Activated CD4-positive, alpha-beta T cell treated with anti-CD3 and anti-CD28 coated beads, Interleukin-2, amount 10 ng/mL, durations not matched to agents 7 days and 5 days (primary cell): ENCODE measurements at regions not wholly inside any gene's neighbourhood (a gene's known extent, or its start where the extent isn't known, plus 50 kb on each side); places are given as distances from the start of the nearest gene placed in this dataset.
"Not testable (repeated sequence)": the region's sequence is repeated elsewhere in the genome, so short reads cannot be mapped to it uniquely, and the experiment has no call there.

Source experiments
- CTCF ChIA-PET: fragments of 350-600 bp; sonication (Branson Sonifier 250); formaldehyde crosslinking; loops from one replicate; lab custom pipeline; 2021; ENCODE audit warnings: antibody characterized with exemption; lab: Charles Lee
- POLR2A ChIA-PET: fragments of 350-600 bp; sonication (Branson Sonifier 250); formaldehyde crosslinking; loops from one replicate; lab custom pipeline; 2021; ENCODE audit warnings: antibody characterized with exemption; lab: Charles Lee
- DNase-seq: peaks from one replicate; pipeline ENCODE4 v3.0.0-alpha.2; 2020
- H3K27ac Mint-ChIP-seq: one replicate; pipeline ENCODE4 v1.8.0; 2021; ENCODE audit warnings: mild to moderate bottlenecking, moderate library complexity, mixed read lengths
- H3K27me3 Mint-ChIP-seq: one replicate; pipeline ENCODE4 v1.8.0; 2021; ENCODE audit warnings: mixed read lengths
- H3K36me3 Mint-ChIP-seq: one replicate; pipeline ENCODE4 v1.8.0; 2021; ENCODE audit warnings: low read depth, mixed read lengths
- H3K4me1 Mint-ChIP-seq: one replicate; pipeline ENCODE4 v1.8.0; 2021; ENCODE audit warnings: mixed read lengths
- H3K4me3 Mint-ChIP-seq: one replicate; pipeline ENCODE4 v1.8.0; 2021; ENCODE audit warnings: mild to moderate bottlenecking, moderate library complexity, mixed read lengths
- H3K9me3 Mint-ChIP-seq: one replicate; pipeline ENCODE4 v1.8.0; 2021; ENCODE audit warnings: mixed read lengths

DNA sequence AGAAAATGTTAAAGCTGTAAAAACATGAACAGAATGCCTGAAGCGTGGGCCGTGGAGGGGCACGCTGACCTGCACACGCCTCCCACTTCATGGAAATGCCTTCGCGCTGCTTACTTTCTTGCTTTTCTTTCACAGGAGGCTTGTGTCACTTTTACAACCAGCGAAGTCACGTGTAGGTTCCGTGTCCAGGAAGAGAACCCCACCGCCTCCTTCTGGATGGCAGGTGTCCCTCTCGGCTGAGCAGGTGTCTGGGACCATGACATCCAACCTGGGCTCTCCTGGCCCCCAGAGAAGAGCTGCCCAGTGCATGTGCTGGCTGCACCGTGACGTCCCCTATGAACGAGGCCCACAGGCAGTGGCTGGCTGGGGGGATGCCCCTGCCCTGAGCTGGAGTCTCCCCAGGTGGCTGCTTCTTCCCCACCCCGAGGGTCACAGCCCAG, 345.0 kb upstream of the SFSWAP start:
- Mint-ChIP-seq H3K36me3 (no peaks in the 10 kb centered on the region), H3K4me3 (no peak overlapping the region), H3K27me3 (peaks cover 3% of the 10 kb centered on the region), H3K4me1 (no peaks in the 10 kb centered on the region), H3K27ac (no peak overlapping the region), H3K9me3 (no peaks in the 10 kb centered on the region)
- DNase-seq = no peak
- CTCF ChIA-PET = no interaction called here
- POLR2A ChIA-PET = no interaction called here

DNA sequence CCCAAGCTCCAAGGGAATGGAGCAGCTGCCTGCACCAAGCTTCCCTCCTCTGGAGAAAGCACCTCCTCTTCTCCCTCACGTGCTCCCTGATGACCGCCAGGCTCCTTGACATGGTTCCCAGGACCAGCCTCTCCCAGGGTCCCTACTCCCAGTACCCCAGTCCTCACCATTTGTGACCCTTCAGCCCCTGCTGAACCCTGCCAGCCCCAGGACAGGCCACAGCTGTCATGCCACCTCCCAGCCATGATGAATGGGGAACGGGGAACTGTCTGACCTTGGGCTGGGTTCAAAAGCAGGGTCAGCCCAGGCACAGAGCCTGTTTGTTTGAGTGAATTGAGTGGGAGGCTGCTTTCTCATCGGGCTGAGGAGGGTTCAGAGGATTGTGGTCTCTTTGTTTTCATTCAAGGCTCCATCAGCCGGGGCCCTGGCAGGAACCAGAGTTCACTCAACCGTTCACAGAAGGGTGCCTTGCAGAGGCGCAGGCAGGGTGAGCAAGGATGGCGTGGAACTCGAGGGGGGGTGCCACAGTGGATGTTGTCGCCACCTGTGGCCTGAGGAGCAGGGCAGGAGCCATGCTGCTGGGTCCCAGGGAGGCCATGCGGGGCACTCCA, 344.5 kb upstream of the SFSWAP start:
- no peaks in the 10 kb centered on the region for H3K4me1 Mint-ChIP-seq
- H3K9me3 Mint-ChIP-seq = no peaks in the 10 kb centered on the region
- no peaks in the 10 kb centered on the region for H3K36me3 Mint-ChIP-seq
- no peak overlapping the region for H3K27ac Mint-ChIP-seq
- no peak for DNase-seq
- ChIA-PET POLR2A (no interaction called here), CTCF (no interaction called here)
- no peak overlapping the region for H3K4me3 Mint-ChIP-seq
- no peaks in the 10 kb centered on the region for H3K27me3 Mint-ChIP-seq

DNA sequence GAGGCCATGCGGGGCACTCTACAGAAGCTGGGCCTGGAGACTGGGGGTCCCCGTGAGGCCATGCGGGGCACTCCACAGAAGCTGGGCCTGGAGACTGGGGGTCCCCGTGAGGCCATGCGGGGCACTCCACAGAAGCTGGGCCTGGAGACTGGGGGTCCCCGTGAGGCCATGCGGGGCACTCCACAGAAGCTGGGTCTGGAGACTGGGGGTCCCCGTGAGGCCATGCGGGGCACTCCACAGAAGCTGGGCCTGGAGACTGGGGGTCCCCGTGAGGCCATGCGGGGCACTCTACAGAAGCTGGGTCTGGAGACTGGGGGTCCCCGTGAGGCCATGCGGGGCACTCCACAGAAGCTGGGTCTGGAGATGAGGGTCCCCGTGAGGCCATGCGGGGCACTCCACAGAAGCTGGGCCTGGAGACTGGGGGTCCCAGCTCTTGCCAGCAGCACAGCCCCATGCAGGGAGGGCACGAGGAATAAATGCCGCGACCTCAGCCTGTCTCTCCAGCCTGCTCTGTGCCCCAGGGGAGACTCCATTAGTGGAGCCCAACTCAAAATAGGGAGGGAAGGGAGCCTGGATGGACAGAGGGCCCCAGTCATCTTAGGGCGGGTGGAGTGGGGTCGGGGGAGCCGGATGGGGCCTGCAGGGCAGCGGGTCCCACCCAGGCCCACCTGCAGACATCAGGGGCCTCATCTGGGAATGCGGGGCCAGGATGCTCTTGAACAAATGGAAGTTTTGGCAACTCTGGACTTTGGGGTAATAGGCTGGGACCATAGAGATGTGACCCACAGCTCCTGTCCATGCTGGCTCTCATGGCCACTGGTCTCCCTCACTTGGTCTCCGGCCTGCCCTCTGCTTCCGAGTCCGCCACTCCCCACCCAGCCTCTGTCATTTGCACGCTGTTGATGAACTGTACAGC, 343.6 kb upstream of the SFSWAP start:
- H3K36me3 Mint-ChIP-seq, H3K27me3 Mint-ChIP-seq, H3K9me3 Mint-ChIP-seq, POLR2A ChIA-PET, H3K4me1 Mint-ChIP-seq, H3K4me3 Mint-ChIP-seq, DNase-seq, CTCF ChIA-PET, H3K27ac Mint-ChIP-seq: not testable (repeated sequence)

DNA sequence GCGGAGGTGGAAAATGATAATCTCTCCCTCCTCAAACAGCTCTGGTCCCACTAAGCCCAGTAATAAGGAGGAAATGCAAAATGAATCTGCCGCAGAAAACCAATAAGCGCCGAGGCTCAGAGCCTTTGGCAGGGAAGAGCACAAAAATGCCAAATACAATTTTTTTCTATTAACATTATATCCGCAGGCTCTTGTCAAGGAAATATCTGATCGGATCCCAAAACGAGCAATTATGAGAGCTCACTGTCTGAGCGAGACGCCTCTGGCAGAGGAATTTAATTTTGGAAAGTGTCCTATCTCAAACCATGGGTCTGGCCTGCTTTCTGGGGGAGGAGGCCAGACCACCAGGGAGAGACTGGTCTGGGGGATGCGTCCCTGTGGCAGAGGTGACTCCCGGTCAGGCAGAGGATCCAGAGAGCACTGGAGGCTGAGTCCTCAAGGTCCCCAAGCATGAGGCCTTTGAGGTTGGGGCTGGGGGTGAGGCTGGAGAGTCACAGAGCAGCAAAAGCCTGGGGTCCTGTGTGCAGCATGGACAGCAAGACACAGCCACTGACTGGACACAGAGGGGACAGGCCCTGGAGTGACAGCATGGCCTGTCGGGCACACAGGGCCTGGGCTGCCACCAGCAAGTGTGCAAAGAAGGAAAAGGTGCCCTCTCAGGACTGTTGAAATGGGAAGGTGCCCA, 342.8 kb upstream of the SFSWAP start:
- Mint-ChIP-seq H3K4me1 (no peaks in the 10 kb centered on the region), H3K36me3 (no peaks in the 10 kb centered on the region), H3K27me3 (no peaks in the 10 kb centered on the region), H3K27ac (no peak overlapping the region), H3K4me3 (no peak overlapping the region), H3K9me3 (no peaks in the 10 kb centered on the region)
- no peak for DNase-seq
- ChIA-PET POLR2A (no interaction called here), CTCF (no interaction called here)

- no peaks in the 10 kb centered on the region for H3K9me3 Mint-ChIP-seq
- POLR2A ChIA-PET = no interaction called here
- H3K4me3 Mint-ChIP-seq = no peak overlapping the region
- no peaks in the 10 kb centered on the region for H3K36me3 Mint-ChIP-seq
- H3K27me3 Mint-ChIP-seq = no peaks in the 10 kb centered on the region
- CTCF ChIA-PET = no interaction called here
- H3K4me1 Mint-ChIP-seq = no peaks in the 10 kb centered on the region
- DNase-seq = no peak
- no peak overlapping the region for H3K27ac Mint-ChIP-seq
These were observed 342.2 kb upstream of the SFSWAP start for GRCh38 chr12:131368668-131369071.

- Mint-ChIP-seq H3K27ac (no peak overlapping the region), H3K36me3 (no peaks in the 10 kb centered on the region), H3K9me3 (no peaks in the 10 kb centered on the region), H3K4me1 (no peaks in the 10 kb centered on the region), H3K4me3 (no peak overlapping the region), H3K27me3 (no peaks in the 10 kb centered on the region)
- CTCF ChIA-PET = no interaction called here
- POLR2A ChIA-PET = no interaction called here
- DNase-seq = no peak
These were observed 341.6 kb upstream of the SFSWAP start for GRCh38 chr12:131369094-131369845.

DNA sequence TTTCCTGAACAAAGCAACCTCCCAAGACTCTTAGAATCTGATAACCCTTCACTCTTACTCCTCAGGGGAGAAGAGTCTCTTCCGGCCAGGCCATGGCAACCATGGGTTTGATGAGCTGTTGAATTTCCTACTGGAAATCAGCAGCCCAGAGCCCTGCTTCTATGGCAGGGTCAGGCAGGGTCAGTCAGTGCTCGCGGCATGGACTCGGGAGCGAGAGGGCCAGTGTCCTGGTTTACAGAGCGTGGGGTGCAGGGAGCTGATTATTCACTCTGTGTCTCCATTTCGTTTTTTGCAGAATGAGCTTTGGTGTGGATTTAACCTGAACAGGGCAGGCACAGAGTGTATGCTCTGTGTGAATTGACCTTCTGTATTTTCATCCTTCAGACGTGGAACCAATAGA, 340.6 kb upstream of the SFSWAP start:
- Mint-ChIP-seq H3K4me1 (no peaks in the 10 kb centered on the region), H3K9me3 (no peaks in the 10 kb centered on the region), H3K27ac (no peak overlapping the region), H3K27me3 (no peaks in the 10 kb centered on the region), H3K36me3 (no peaks in the 10 kb centered on the region), H3K4me3 (no peak overlapping the region)
- ChIA-PET CTCF (no interaction called here), POLR2A (no interaction called here)
- no peak for DNase-seq

DNA sequence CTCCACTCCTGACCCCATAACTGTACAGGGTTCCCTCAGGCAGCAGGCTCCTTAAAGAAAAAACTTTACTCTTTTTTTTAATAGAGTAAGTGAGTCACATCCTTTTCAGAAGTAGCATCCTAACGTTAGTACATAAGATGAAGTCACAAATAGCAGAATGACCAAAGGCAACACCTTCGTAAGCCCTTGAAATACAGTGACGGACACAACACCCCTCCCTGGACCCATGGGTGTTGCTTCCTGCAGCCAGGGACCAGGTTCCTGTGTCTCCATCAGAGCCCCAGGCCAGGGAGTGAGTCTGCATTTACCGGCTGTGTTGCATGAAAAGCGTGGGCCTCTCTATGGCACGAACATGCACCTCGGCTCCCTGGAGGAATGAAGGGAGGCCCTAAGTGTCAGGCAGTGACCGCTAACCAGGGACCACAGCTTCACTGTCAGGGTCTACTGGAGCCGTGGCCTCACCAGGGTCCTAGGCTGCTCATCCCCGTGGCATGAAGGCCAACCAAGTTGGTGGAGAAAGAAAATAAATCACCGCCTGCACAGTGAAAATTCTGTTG, 340.0 kb upstream of the SFSWAP start:
- DNase-seq = no peak
- H3K36me3 Mint-ChIP-seq = no peaks in the 10 kb centered on the region

GRCh38 chr12:131371401-131372170, 339.3 kb upstream of the SFSWAP start:
- H3K27me3 Mint-ChIP-seq = no peaks in the 10 kb centered on the region
- no peak for DNase-seq
- H3K27ac Mint-ChIP-seq = no peak overlapping the region
- no peak overlapping the region for H3K4me3 Mint-ChIP-seq
- POLR2A ChIA-PET = no interaction called here
- no peaks in the 10 kb centered on the region for H3K9me3 Mint-ChIP-seq
- H3K36me3 Mint-ChIP-seq = no peaks in the 10 kb centered on the region
- CTCF ChIA-PET = no interaction called here
- H3K4me1 Mint-ChIP-seq = no peaks in the 10 kb centered on the region

More for the DNA sequence above, 340.0 kb upstream of the SFSWAP start:
- H3K9me3 Mint-ChIP-seq = no peaks in the 10 kb centered on the region
- no peak overlapping the region for H3K27ac Mint-ChIP-seq
- H3K4me1 Mint-ChIP-seq = no peaks in the 10 kb centered on the region
- ChIA-PET POLR2A (no interaction called here), CTCF (no interaction called here)
- no peak overlapping the region for H3K4me3 Mint-ChIP-seq
- H3K27me3 Mint-ChIP-seq = no peaks in the 10 kb centered on the region

DNA sequence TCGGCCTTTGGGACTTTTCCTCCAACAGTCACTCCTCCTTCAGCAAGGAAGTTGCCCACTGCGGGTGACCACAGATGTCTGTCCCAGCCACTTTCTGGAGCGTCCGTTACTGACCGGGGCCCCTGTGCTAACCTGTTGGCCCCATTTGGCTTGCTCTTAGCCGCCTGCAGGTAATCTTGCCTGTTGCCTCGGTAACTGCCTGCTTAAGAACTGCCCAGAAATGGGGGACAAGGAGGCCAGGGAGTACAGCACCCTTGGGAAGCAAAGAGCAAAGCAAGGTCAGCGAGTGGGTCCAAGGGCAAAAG, 338.8 kb upstream of the SFSWAP start:
- no peaks in the 10 kb centered on the region for H3K36me3 Mint-ChIP-seq
- POLR2A ChIA-PET = no interaction called here
- no peak for DNase-seq
- no peak overlapping the region for H3K27ac Mint-ChIP-seq
- no peak overlapping the region for H3K4me3 Mint-ChIP-seq
- H3K4me1 Mint-ChIP-seq = no peaks in the 10 kb centered on the region
- CTCF ChIA-PET = no interaction called here
- H3K27me3 Mint-ChIP-seq = no peaks in the 10 kb centered on the region
- H3K9me3 Mint-ChIP-seq = no peaks in the 10 kb centered on the region

DNA sequence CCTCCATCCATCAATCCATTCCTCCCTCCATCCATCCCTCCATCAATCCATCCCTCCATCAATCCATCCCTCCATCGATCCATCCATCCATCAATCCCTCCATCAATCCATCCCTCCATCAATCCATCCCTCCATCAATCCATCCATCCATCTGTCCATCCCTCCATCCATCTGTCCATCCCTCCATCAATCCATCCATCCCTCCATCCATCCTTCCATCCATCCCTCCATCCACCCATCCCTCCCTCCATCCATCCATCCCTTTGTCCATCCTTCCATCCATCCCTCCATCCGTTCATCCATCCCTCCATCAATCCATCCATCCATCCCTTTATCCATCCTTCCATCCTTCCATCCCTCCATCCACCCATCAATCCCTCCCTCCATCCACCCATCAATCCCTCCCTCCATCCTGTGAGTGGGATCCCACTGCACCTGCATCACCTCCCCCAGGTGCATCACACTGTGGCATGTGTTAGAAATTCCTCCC, 338.1 kb upstream of the SFSWAP start:
- H3K4me3 Mint-ChIP-seq = no peak overlapping the region
- CTCF ChIA-PET = no interaction called here
- no peaks in the 10 kb centered on the region for H3K4me1 Mint-ChIP-seq
- POLR2A ChIA-PET = no interaction called here
- DNase-seq = no peak
- no peaks in the 10 kb centered on the region for H3K36me3 Mint-ChIP-seq
- H3K9me3 Mint-ChIP-seq = no peaks in the 10 kb centered on the region
- H3K27me3 Mint-ChIP-seq = no peaks in the 10 kb centered on the region
- H3K27ac Mint-ChIP-seq = no peak overlapping the region
